OCI-LY1 (cell line): ENCODE measurements at regions not wholly inside any gene's neighbourhood (a gene's known extent, or its start where the extent isn't known, plus 50 kb on each side); places are given as distances from the start of the nearest gene placed in this dataset.

ENCODE experiments used
- H2AFZ ChIP-seq: fragments of 200-600 bp; sonication (generic), shearing (Covaris generic); 2 replicates; pipeline ENCODE4 v1.6.0; 2014; ENCODE audit warnings: antibody characterized with exemption, mild to moderate bottlenecking, low read length
- H3F3A ChIP-seq: fragments of 200-600 bp; sonication (generic), shearing (Covaris generic); 2 replicates; pipeline ENCODE4 v1.6.0; 2014; ENCODE audit warnings: mild to moderate bottlenecking, antibody characterized with exemption, low read length, moderate library complexity; ENCODE audit not compliant: insufficient read depth
- H3K27ac ChIP-seq: fragments of 200-600 bp; sonication (generic); 2 replicates; pipeline ENCODE4 v1.5.1; 2014; ENCODE audit warnings: low read length, mixed run types, mild to moderate bottlenecking, low read depth; ENCODE audit not compliant: poor library complexity, severe bottlenecking
- H3K27me3 ChIP-seq: fragments of 200-600 bp; sonication (generic); 2 replicates; pipeline ENCODE4 v1.6.0; 2014; ENCODE audit warnings: antibody characterized with exemption, mild to moderate bottlenecking, low read length, moderate library complexity; ENCODE audit not compliant: insufficient read depth
- H3K36me3 ChIP-seq: fragments of 200-600 bp; sonication (generic); 2 replicates; pipeline ENCODE4 v1.6.1; 2014; ENCODE audit warnings: mild to moderate bottlenecking, antibody characterized with exemption, low read length, moderate library complexity, mixed read lengths; ENCODE audit not compliant: insufficient read depth
- H3K4me1 ChIP-seq: fragments of 200-600 bp; sonication (generic); 2 replicates; pipeline ENCODE4 v1.5.1; 2014; ENCODE audit warnings: mild to moderate bottlenecking, low read length, moderate library complexity; ENCODE audit not compliant: insufficient read depth, severe bottlenecking
- H3K4me2 ChIP-seq: fragments of 200-600 bp; sonication (generic), shearing (Covaris generic); 2 replicates; pipeline ENCODE4 v1.6.1; 2014; ENCODE audit warnings: low read length
- H3K4me3 ChIP-seq: fragments of 200-600 bp; sonication (generic); 2 replicates; pipeline ENCODE4 v1.5.1; 2014; ENCODE audit warnings: low read length, low read depth, mild to moderate bottlenecking, mixed read lengths; ENCODE audit not compliant: poor library complexity, severe bottlenecking
- H3K79me2 ChIP-seq: fragments of 200-600 bp; shearing (Covaris generic); 2 replicates; pipeline ENCODE4 v1.6.1; 2016; ENCODE audit warnings: mixed run types, low read length, mixed read lengths; ENCODE audit not compliant: insufficient read depth
- H3K9ac ChIP-seq: fragments of 200-600 bp; sonication (generic), shearing (Covaris generic); 2 replicates; pipeline ENCODE4 v1.6.1; 2014; ENCODE audit warnings: mild to moderate bottlenecking, low read length, mixed read lengths
- H3K9me2 ChIP-seq: fragments of 200-600 bp; sonication (generic), shearing (Covaris generic); 2 replicates; pipeline ENCODE4 v1.6.1; 2014; ENCODE audit warnings: low read depth, mild to moderate bottlenecking, low read length, mixed read lengths
- H3K9me3 ChIP-seq: fragments of 200-600 bp; shearing (Covaris generic); 2 replicates; pipeline ENCODE4 v1.6.1; 2014; ENCODE audit warnings: low read length, mixed read lengths
- H4K20me1 ChIP-seq: fragments of 200-600 bp; sonication (generic), shearing (Covaris generic); 2 replicates; pipeline ENCODE4 v1.6.0; 2016; ENCODE audit warnings: mild to moderate bottlenecking, low read length; ENCODE audit not compliant: insufficient read depth
- EZH2 ChIP-seq: fragments of 200-600 bp; sonication (generic), shearing (Covaris generic); IDR thresholded peaks from 2 replicates; pipeline ENCODE4 v1.8.0; 2017; ENCODE audit warnings: borderline replicate concordance, mixed run types, mild to moderate bottlenecking, antibody characterized with exemption, low read length, moderate library complexity, mixed read lengths
- TF ChIP-seq, protein P1 (sequence below): fragments of 200-600 bp; sonication (generic), shearing (Covaris generic); IDR thresholded peaks from 2 replicates; pipeline ENCODE4 v1.5.1; 2017; ENCODE audit warnings: mild to moderate bottlenecking, antibody characterized with exemption, low read length, moderate library complexity, mixed read lengths

- no peak for TF ChIP-seq EZH2
- TF ChIP-seq, protein P1, sequence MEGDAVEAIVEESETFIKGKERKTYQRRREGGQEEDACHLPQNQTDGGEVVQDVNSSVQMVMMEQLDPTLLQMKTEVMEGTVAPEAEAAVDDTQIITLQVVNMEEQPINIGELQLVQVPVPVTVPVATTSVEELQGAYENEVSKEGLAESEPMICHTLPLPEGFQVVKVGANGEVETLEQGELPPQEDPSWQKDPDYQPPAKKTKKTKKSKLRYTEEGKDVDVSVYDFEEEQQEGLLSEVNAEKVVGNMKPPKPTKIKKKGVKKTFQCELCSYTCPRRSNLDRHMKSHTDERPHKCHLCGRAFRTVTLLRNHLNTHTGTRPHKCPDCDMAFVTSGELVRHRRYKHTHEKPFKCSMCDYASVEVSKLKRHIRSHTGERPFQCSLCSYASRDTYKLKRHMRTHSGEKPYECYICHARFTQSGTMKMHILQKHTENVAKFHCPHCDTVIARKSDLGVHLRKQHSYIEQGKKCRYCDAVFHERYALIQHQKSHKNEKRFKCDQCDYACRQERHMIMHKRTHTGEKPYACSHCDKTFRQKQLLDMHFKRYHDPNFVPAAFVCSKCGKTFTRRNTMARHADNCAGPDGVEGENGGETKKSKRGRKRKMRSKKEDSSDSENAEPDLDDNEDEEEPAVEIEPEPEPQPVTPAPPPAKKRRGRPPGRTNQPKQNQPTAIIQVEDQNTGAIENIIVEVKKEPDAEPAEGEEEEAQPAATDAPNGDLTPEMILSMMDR, result no peak
- Histone ChIP-seq H3K4me1 (no peaks in the 10 kb centered on the region), H3K79me2 (no peaks in the 10 kb centered on the region), H3K27me3 (no peaks in the 10 kb centered on the region), H3K4me2 (no peak overlapping the region), H3K36me3 (no peaks in the 10 kb centered on the region), H3K9me2 (no peaks in the 10 kb centered on the region), H3K4me3 (no peak overlapping the region), H4K20me1 (no peaks in the 10 kb centered on the region), H3K27ac (no peak overlapping the region), H3F3A (no peaks in the 10 kb centered on the region), H3K9ac (no peak overlapping the region), H3K9me3 (no peaks in the 10 kb centered on the region), H2AFZ (no peak overlapping the region)
These were observed 220.7 kb downstream of the PTH2R start for GRCh38 chr2:208627110-208627884.

DNA sequence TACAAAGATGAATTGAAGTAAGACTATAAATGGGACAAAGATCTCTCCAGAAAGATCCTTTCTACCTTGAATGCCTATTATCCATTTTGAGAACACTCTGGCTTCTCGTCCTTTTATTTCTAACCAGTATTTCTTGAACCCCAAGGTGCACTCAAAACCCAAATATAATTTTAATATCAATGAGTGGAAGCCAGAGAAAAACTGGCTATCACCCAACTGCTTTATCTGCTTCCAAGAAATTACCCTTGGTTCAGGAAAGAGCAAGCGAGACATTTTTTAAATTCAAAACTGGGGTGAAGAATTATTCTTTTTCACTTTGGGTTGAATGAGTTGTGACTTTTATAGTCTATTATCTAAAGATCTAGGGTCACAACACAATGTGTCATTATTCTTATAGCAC, 221.3 kb downstream of the PTH2R start:
- H3K4me2 ChIP-seq, result no peak overlapping the region
- no peaks in the 10 kb centered on the region for H3K36me3 ChIP-seq
- no peak overlapping the region for H3K4me3 ChIP-seq
- H3F3A ChIP-seq, result no peaks in the 10 kb centered on the region
- no peaks in the 10 kb centered on the region for H3K79me2 ChIP-seq
- H2AFZ ChIP-seq, result no peak overlapping the region
- H3K4me1 ChIP-seq, result no peaks in the 10 kb centered on the region
- TF ChIP-seq, protein P1, result no peak
- TF ChIP-seq EZH2, result no peak
- H3K9ac ChIP-seq, result no peak overlapping the region
- H3K9me2 ChIP-seq, result no peaks in the 10 kb centered on the region
- no peaks in the 10 kb centered on the region for H4K20me1 ChIP-seq
- no peak overlapping the region for H3K27ac ChIP-seq
- no peaks in the 10 kb centered on the region for H3K27me3 ChIP-seq
- H3K9me3 ChIP-seq, result no peaks in the 10 kb centered on the region

- no peak for TF ChIP-seq EZH2
- TF ChIP-seq, protein P1, result no peak
- Histone ChIP-seq H3K4me2 (no peak overlapping the region), H3K4me1 (no peaks in the 10 kb centered on the region), H3K27ac (no peak overlapping the region), H2AFZ (no peak overlapping the region), H3K9me3 (no peaks in the 10 kb centered on the region), H3K9ac (no peak overlapping the region), H4K20me1 (no peaks in the 10 kb centered on the region), H3K4me3 (no peak overlapping the region), H3F3A (no peaks in the 10 kb centered on the region), H3K79me2 (no peaks in the 10 kb centered on the region), H3K9me2 (no peaks in the 10 kb centered on the region), H3K36me3 (no peaks in the 10 kb centered on the region), H3K27me3 (no peaks in the 10 kb centered on the region)
These were observed 231.5 kb downstream of the PTH2R start for GRCh38 chr2:208638059-208638458.
